HG03442 (cell line): ENCODE measurements at regions not wholly inside any gene's neighbourhood (a gene's known extent, or its start where the extent isn't known, plus 50 kb on each side); places are given as distances from the start of the nearest gene placed in this dataset.

ENCODE experiments used
- ATAC-seq: cut with Tn5 transposase; IDR thresholded peaks from one replicate; pipeline ENCODE4 v1.9.1; 2021; ENCODE audit warnings: mild to moderate bottlenecking, moderate library complexity; ENCODE audit not compliant: unreplicated experiment

DNA sequence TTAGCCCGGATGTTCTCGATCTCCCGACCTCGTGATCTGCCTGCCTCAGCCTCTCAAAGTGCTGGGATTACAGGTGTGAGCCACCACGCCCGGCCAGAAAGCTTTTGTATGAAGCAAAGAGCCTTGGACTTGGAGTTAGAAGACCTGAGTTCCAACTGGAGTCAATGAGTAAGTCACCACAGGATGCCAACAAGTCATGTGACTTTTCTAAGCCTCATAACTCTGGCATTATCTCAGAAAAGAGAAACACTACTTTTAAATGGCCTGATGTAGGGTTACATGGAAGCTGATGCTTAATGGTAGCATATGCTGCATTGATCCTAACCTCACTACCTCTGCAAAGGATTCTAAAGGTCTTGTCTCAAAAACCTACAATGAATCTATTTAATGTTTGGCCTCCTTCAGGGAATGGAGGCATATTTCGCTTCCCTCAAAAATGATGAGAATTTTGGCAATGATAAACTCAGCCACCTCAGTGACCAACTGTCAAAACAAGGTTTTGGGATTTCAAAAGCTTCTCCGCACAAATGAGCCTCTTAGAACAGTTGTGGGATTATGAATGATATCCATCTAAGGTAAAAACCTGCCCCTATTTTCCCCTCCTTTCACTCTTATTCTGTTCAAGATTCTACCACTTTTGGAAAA, 236.8 kb downstream of the ACTL7B start:
- no peak for ATAC-seq

GRCh38 chr9:108617676-108618075, 238.1 kb downstream of the ACTL7B start:
- ATAC-seq: no peak

GRCh38 chr9:108615152-108615551, 240.6 kb downstream of the ACTL7B start:
- no peak for ATAC-seq

DNA sequence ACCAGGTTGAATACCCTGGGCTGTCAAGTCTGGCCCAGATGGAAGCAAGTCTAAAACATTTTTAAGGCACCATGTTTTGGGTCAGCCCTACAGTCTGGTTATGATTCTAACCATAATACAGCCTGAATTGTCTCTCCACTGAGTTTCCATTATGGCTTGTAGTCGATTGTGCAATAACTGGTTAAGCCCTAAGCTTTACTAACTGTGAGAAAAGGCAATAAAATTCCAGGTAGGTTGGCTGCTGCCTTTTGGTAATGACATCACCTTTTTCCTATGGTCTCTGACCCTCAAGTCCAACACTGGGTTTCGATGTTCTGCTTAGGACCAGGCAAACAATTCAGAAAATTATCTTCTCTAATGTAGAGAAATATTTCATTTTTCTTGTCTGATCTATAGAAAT, 243.3 kb downstream of the ACTL7B start:
- ATAC-seq: no peak

GRCh38 chr9:108609897-108610253, 245.9 kb downstream of the ACTL7B start:
- ATAC-seq: no peak

- ATAC-seq: no peak
Measured at GRCh38 chr9:108609227-108609896, 246.4 kb downstream of the ACTL7B start.

DNA sequence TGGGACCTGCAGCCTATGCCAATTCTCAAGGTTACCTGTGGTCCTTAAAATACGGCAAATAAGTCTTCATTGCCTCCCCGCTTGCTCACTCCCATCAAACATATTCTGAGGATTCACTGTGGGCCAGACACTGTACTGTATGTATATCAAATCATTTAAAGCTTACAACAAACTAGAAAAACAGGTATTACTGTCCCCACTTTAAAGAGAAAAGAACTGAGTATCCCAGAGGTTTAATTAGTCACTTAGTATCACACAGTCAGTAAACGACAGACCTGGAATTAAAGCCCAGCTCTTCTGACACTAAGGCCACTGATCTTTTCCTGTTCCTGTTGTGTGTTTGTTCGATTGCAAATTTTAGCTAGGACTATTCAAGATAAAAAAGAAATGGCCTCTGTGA, 248.2 kb downstream of the ACTL7B start:
- no peak for ATAC-seq

GRCh38 chr9:108606401-108606800, 249.4 kb downstream of the ACTL7B start:
- ATAC-seq: no peak

GRCh38 chr9:108603141-108603540, 252.6 kb downstream of the ACTL7B start:
- ATAC-seq: no peak

DNA sequence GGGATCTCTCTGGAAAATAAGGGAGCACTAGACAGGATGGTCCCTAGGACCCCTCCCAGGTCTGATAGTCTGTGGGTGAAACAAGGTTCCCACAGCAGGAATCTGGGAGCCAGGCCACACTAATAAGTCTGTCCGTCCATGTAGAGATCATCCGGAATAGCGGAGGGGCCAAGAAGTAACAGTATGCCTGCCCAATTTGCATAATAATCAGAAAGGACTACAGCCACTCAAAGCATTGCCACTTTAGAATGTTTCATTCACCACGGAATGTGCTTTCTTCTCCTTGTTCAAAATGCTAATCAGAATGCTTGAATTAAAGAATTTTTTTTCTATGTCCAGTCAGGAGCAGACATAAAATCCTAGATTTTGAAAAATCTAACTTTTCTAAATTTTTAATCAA, 254.9 kb downstream of the ACTL7B start:
- ATAC-seq: no peak

- no peak for ATAC-seq
Measured at GRCh38 chr9:108599571-108599970, 256.2 kb downstream of the ACTL7B start.

- no peak for ATAC-seq
Measured at GRCh38 chr9:108591121-108591520, 264.7 kb downstream of the ACTL7B start.

GRCh38 chr9:108588246-108588645, 267.5 kb downstream of the ACTL7B start:
- ATAC-seq: no peak

GRCh38 chr9:108586471-108587139, 269.2 kb downstream of the ACTL7B start:
- no peak for ATAC-seq

DNA sequence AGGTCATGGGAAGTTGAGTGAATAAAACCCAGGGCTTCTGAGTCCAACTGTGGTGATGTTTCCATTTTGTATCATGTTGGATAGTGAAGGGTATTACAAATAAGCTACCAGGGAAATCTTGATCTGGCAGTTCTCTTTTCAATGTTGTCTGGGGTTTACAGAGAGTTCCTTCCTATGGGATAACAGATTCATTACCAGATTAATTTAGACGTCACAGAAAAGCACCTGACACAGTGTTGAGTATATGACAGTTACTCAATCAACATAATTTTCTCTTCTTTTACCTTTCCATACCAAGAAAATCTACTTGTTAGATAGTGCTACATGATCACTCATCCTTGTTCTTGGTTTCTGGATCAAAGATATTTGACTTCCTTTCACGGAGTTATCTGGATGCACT, 270.9 kb downstream of the ACTL7B start:
- no peak for ATAC-seq

DNA sequence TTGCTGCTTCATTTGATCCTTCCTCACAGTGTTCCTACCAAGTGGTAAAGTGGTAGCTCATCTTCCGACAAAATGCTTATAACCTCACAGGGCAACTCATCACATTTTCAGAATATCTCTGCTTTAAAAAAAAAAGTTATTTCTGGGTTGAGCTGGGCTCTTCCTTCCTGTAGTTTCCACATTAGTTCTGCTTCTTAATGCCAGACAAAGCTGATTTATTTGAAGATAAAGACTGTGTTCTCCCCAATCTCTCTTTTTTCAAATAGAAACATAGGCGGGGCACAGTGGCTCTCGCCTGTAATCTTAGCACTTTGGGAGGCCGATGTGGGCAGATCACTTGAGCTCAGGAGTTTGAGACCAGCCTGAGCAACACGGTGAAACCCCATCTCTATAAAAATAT, 273.1 kb downstream of the ACTL7B start:
- ATAC-seq: no peak

DNA sequence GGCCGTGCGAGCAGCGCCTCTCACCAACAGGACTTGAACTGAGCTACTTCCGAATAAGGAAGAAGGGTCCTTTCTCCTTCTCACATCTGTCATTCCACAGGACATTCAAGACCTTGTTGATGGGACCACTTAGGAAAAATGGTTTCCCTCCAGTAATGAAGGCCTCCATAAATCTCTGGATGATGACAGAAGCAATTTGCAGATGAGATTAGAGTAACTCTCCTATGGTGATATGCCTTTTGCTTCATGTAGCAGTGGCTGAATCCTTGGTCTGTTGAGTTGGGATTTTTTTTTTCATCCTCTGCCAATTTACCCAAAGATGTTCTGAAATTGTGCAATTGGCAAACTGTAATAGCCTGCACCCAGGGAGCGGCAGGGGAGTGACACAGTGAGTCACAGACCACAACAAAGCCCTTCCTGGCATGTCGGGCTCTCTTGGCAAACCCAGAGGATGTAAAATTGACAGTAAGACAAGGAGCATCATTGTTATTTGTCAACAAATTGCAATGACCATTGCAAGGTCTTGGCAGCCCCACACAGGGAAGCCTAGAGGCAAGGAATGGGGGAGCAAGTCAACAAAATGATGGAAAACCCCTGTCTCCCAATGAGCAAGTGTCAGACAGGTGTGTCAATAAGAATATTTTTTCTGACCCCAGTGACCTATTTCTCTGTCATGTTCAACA, 275.9 kb downstream of the ACTL7B start:
- no peak for ATAC-seq

- ATAC-seq: no peak
Measured at GRCh38 chr9:108575276-108575675, 280.5 kb downstream of the ACTL7B start.

- no peak for ATAC-seq
Measured at GRCh38 chr9:108569624-108570023, 286.2 kb downstream of the ACTL7B start.

- no peak for ATAC-seq
Measured at GRCh38 chr9:108568093-108568492, 287.7 kb downstream of the ACTL7B start.

DNA sequence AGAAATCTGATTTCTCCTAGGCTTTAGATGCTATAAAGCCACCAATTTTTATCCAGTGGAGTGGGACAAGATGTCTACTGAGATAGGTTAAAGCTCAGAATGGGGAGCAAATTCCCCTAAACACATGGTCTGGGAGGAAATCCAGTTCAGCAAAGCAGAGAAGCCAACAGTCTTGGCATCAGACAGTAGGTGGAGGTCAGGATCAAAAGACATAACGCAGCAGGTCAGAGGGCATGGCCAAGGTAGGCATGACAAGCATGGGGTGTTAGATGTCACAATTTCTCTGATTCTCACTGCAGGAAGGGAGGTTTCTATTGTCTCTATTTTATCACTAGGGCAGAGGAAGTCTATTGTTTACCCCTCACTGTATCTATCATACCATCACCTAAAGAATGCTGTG, 288.2 kb downstream of the ACTL7B start:
- ATAC-seq: no peak
